Hematopoietic multipotent progenitor cell (in vitro differentiated cells): ENCODE measurements at regions not wholly inside any gene's neighbourhood (a gene's known extent, or its start where the extent isn't known, plus 50 kb on each side); places are given as distances from the start of the nearest gene placed in this dataset.

Source experiments
- DNase-seq, 3 donors: peaks; one replicate each; pipeline ENCODE4 v3.0.0-alpha.2; 2011 to 2015; ENCODE audit warnings: low read depth in 2 of 3, low spot score in 2 of 3

DNA sequence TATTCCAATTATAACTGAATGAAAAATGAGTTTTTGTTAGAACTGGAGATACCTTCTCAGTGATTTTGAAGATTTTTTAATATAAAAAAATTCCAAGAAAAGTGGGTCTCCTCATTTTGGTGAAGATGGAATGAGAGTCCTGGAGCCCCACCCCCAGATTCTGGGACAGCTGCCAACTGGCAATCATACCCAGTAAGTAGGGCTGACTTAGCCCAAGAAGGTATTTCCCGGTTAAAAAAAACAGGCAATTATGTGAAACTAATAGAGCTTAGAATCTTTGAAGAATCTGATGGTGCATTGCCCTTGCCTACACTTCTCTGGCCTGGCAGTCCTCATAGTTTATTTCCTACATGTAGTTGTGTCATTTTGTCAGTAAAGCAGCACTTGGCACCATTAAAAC is 52.8 kb upstream of the VWDE start:
- DNase-seq: no peak

DNA sequence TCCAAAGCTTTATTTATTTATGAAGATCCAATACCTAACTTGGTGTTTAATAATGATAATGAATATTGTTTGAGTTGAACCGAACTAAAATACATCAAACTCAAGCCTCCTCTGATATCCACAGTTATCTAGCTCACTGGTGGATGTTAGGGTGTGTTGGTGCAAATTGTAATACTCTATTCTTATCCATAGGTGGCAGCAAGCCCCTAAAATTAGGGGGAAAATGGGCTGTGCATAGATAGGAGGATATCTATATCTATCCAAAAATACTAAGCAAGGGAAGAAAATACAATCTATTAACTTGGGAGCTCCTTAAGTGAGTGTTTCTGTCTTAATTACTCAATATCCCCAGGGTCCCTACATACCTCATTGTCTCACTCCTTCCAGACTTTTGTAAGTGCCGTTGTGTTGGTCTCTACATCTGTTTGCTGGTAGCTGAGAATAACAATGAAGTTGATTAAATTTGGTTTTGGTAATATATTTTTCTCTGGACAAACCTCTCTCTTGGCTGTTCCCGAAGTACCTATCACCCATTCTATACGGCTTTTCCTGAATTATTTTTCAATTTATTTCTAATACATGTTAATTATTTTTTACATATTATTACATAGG is 55.0 kb upstream of the VWDE start:
- peak in 2 of 3 donors; percentile 31 to 68 for DNase-seq

DNA sequence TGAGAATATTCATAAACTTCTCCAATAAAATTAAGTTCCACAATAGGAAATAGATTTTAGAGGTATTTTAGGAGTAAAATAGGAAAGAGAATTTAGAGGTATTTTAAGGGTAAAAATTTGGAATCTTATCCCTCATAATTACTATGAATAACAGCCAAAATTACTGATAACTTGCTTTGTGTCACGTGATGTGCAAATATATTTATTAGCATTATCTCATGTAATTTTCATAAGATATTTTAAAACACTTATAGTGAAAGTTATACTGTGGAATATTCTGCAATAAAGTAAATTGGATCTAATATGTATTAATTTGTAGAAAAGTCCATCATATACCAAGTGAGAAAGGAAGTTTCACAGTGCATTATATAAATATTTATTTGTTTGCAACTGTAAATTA is 64.2 kb upstream of the VWDE start:
- no peak for DNase-seq

DNA sequence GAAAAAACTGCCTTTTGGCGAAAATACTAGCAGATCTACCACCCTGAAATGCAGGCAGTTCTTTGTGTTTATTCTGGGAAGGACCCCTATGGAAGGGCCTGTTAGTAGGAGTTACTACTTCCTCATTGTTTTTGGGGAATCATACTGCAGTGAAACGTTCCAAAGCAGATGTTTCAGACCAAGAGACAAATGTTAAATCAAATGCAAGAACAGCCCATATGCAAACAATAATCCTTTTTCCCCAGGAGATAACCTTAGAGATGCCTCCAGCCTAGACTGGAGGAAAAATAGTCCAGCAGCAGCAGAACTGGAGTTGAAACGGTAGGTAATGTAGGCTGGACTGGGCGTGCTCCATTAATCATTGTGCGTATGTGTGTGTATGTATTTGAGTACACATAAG is 65.9 kb upstream of the VWDE start:
- DNase-seq: no peak

DNA sequence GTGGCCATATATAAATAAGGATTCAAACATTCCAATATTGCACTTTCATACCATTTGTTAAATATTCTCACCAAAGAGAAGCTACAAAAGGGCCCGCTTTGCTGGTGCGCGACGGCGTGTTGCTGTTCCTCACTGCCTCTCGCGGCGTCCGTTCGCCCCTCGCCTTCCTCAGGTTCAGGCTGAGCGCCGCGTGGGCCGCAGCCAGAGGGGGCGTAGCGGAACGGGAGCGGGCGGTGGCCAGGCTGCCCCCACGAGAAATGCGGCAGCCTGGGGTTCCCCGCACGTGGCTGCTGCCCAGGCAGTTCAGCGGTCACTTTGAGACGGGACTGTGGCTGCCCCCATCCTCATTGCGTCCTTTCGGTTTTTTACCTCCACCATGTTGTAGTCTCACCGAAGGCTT is 67.3 kb upstream of the VWDE start:
- no peak for DNase-seq

GRCh38 chr7:12474035-12474434 is 70.4 kb upstream of the VWDE start:
- DNase-seq: no peak

GRCh38 chr7:12475362-12476063 is 71.8 kb upstream of the VWDE start:
- no peak for DNase-seq

DNA sequence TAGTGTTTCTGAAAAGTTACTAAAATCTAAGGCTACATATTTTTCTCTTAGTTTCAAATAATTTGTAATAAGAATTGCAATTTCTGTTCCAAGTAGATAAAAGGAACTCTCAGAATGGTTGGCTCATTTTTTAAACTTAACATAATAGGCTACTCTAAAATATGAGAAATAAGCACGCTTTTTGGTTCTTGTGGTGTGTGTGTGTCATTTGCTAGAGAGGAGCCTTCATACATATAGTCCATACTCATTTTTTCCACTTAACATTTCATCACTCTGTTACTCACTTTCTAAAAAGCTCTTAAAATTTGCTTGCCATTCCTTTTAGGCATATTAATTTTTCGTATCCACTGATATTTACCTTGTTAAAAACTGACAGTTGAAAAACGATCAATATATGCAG is 74.0 kb upstream of the VWDE start:
- DNase-seq: no peak

GRCh38 chr7:12481722-12482121 is 78.1 kb upstream of the VWDE start:
- no peak for DNase-seq

- DNase-seq: no peak
Measured at GRCh38 chr7:12485845-12486244, 82.2 kb upstream of the VWDE start.

GRCh38 chr7:12488341-12488740 is 82.2 kb upstream of the SCIN start:
- DNase-seq: no peak

- peak in 1 of 3 donors; percentile 58 for DNase-seq
Measured at GRCh38 chr7:12490107-12490688, 80.3 kb upstream of the SCIN start.

DNA sequence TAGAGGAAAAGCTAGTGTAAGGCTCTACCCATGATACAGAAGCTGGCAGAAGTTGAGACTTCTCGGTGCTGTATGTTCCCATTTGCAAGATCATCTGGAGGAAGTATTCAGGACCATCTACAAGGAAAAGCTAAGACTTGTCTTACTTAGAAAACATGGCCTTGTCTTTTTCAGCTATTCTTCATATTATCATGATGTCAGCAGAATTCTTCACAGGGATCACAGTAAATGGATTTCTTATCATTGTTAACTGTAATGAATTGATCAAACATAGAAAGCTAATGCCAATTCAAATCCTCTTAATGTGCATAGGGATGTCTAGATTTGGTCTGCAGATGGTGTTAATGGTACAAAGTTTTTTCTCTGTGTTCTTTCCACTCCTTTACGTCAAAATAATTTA is 79.6 kb upstream of the SCIN start:
- no peak for DNase-seq

- no peak for DNase-seq
Measured at GRCh38 chr7:12491526-12491925, 79.0 kb upstream of the SCIN start.

GRCh38 chr7:12493407-12493806 is 77.1 kb upstream of the SCIN start:
- DNase-seq: peak in 2 of 3 donors; percentile 18 to 69

DNA sequence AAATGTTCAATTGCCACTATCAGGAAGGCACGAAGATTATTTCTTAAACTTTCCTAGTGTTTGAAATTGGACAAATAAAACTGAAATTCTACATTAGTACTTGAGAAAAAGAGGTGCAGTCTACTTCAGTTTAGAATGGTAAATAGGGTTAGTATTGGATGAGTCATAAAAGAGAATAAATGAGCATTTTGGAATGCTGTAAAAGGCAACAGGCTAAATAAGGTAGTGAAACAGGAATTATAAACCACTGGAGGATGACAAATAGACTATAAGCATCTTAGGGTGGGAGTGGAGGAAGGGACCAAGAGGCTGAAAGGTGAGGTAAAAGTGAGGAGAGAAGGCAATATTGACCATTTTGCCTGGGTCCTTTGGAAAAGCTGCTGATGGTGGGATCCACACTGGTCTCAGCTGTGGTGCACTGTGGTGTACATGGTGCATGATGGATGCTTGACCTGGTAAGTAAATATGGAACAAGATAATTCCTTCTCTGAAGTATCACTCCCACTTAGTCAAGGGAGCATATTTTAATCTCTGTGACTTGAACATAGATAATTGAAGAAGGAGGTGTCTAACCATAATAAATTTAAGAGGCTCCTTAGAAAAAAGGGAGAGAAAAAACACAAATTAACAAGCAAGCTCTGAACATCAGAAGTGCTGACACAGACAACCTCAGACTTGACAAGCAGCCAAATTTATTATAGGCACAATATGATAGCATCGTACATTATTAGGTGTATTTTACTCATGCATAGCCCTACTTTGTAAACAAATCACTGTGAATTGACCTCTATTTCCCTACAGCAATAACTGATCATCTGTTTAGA is 76.4 kb upstream of the SCIN start:
- no peak for DNase-seq

DNA sequence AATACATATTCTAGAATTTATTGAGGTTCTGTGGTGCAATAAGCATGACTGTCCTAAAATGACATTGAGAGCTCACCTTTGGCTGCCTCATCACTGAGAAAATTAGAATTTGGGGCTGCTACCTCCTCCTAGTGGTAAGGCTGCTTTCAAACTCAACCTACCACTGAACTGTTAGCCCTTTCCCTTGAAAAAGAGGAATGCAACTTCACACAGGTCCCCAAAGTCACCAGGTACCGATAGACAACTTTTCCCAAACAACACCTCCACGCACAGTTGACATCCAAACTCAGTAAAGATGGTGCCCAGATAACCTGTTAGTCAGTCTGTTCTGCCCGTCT is 75.9 kb upstream of the SCIN start:
- DNase-seq: no peak

GRCh38 chr7:12496901-12497674 is 73.4 kb upstream of the SCIN start:
- peak in 2 of 3 donors; percentile 32 to 72 for DNase-seq

DNA sequence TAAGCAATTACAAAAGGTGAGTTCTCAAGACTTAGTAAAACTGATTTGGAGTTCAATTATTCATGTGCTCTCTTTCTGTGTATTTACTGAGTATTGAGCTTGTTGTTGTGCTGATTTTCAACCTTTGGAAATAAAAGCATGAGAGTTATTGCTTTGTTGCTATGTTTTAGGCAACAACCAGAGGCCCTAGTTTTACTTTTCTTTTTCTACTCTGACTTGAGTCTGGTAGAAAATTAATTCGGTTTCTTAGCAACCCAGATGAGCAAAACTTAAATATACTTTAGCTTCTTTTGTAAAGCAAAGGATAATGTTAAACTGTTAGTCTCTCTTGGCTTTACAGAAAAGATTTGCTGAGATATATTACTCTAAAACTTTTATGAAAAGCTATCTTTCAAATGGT is 66.4 kb upstream of the SCIN start:
- DNase-seq: no peak

GRCh38 chr7:12508005-12508404 is 62.5 kb upstream of the SCIN start:
- no peak for DNase-seq

DNA sequence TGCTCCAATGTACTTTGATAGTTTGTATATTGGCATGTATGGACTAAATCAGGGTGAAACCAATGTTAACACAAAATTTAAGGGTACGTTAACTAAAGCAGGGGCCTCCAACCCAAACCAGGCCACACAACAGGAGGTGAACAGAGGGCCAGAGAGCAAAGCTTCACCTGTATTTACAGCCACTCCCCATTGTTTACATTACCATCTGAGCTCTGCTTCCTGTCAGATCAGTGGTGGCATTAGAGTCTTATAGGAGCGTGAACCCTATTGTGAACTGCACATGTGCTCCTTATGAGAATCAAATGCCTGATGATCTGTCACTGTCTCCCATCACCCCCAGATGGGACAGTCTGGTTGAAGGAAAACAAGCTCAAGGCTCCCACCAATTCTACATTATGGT is 62.0 kb upstream of the SCIN start:
- DNase-seq: no peak
